ENCODE measurements at regions not wholly inside any gene's neighbourhood (a gene's known extent, or its start where the extent isn't known, plus 50 kb on each side); places are given as distances from the start of the nearest gene placed in this dataset.
"Not testable (repeated sequence)": the region's sequence is repeated elsewhere in the genome, so short reads cannot be mapped to it uniquely, and the experiment has no call there.

DNA sequence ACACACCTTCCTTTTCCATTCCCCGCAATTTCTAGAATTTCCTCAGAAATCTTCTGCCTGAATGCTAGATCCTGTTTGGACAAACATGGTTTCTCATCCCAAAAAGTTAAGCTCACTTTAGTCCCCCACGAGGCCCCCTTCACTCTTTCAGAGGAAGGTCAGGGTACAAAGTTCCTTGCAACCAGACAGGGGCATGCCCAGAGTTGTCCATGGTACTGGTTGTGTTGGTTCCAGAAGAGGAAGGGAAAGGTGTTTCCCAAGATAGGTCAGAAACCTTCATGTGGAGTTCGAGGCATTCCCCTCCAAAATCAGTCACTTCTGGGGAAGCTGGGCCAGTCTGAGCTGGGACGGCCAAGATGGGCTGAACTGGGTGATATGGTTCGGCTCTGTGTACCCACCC lies 167.6 kb upstream of the MAFB start:
- no peak for DNase-seq (ENCODE audit: low spot score)

DNA sequence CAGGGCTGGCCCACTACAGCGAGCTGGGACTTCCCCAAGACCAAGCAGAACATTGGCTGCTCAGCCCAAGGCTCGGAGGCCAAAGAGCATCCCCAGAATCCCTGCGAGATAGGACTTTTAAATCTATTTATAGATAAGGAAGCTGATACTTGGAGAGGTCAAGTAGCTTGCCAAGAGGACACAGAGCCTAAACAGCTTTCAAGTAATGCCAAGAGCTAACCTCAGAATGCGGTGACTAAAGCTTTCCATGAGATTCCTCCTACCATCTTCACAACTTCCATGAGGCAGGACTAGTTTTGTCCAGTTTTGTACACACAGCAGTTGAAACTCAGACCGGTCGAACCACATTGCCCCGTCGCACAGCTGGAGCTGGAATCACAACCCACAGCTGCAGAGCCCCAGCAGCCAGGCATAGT lies 168.1 kb upstream of the TOP1 start:
- peak; percentile 69 for DNase-seq (ENCODE audit: low spot score)

DNA sequence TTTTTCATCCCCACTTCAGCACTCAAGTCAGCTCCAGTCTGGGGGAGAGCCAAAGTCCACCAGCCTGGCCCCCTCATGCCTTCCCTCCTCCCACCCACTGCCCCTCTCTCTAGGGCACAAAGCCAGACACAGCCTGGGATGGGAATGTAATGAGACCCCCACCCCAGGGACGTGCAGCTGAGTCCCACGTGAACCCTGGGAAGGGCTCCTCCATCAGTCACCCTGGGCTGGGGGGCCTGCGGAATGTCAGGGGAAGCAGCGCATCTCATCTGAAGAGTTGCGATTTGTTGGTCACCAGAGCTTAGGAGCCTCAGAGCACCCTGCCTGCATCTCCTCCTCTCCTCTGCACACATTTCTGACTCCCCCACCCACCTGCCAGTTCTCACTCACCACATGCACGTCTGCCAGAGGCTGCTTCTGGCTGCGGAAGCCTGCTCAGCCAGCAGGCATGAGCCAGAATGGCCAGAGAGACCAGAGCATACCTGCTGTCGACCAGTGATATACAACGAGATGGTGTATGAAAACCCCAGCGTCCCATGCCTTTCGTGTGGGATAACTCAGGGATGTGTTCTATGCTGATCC lies 167.1 kb upstream of the TOP1 start:
- no peak for DNase-seq (ENCODE audit: low spot score)

DNA sequence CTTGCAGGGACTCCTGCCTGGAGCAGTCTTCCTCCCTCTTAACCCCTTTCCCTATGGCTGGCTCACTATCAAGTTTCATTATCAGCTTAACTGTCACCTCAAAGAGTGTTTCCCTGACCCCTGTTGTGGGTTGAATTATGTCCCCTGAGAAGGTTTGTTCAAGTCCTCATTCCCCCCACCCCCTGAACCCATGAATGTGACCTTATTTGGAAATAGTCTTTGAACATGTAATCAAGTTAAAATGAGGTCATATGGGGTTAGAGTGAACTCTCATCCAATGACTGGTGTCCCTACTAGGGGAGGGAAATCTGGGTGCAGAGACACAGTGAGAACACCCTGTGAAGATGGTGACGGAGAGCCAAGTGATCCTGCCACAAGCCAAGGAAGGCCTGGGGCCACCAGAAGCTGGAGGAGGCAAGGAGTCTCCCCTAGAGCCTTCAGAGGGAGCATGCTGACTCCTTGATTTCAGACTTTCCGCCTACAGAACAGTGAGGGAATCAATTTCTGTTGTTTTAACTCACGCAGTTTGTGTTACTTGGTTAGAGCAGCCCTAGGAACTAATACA lies 165.2 kb upstream of the TOP1 start:
- no peak for DNase-seq (ENCODE audit: low spot score)

- no peak for DNase-seq (ENCODE audit: low spot score)
Observed at GRCh38 chr20:40864470-40864869, 164.2 kb upstream of the TOP1 start.

- DNase-seq (ENCODE audit: low spot score), result no peak
Observed at GRCh38 chr20:40865095-40865494, 163.5 kb upstream of the TOP1 start.

DNA sequence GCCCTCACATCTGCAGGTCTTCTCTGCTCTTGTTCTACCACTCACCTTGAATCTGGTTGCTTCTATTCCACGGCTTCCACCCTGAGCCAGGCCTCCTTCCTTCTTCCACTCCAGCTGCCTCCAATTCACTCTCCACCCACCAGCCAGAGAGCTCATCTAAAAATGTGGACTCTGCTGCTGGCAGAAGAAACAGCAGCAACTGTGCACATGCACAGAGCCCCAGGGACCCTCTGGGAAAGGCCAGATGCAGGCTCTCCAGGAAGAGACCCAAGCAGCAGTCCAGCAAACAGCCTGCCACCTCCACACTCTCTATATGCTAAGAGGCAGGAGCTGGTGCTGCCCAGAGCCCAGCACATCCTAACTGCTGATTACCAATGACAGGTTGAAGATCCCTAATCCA lies 162.6 kb upstream of the TOP1 start:
- DNase-seq (ENCODE audit: low spot score), result no peak

- DNase-seq (ENCODE audit: low spot score), result no peak
Observed at GRCh38 chr20:40868551-40869217, 159.9 kb upstream of the TOP1 start.

- DNase-seq (ENCODE audit: low spot score), result no peak
Observed at GRCh38 chr20:40869218-40870147, 159.1 kb upstream of the TOP1 start.

- DNase-seq (ENCODE audit: low spot score), result no peak
Observed at GRCh38 chr20:40875116-40876085, 153.2 kb upstream of the TOP1 start.

DNA sequence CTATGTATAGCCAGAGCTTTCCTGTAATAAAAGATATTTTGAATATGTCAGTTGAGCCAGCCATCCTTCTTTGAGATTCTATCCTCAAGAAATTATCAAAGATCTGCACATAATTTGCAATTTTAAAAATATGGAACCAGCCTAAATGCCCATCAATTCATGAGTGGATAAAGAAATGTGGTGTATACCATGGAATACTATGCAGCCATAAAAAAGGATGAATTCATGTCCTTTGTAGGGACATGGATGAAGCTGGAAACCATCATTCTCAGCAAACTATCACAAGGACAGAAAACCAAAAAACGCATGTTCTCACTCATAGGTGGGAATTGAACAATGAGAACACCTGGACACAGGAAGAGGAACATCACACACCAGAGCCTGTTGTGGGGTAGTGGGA lies 150.5 kb upstream of the TOP1 start:
- not testable (repeated sequence) for DNase-seq (ENCODE audit: low spot score)

- no peak for DNase-seq (ENCODE audit: low spot score)
Observed at GRCh38 chr20:40880063-40880728, 148.4 kb upstream of the TOP1 start.

DNA sequence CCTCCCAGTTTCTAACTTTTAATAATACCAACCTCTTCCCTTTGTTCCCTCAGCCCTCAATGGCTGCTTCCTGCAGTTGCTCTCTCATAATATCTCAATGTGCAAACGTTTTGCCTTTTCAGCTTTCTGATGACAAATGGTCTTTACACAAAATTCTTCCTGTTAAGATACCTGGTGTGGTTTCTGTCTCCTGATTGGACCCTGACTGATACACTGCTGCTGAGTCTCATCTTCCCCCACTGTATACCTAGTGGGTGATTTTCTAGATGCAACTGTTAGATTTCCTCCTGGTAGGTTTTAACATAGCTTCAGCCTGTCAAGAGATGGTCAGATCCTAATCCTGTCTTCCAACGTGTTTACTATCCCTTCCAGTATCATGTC lies 147.9 kb upstream of the TOP1 start:
- DNase-seq (ENCODE audit: low spot score), result no peak

GRCh38 chr20:40882152-40882551 lies 146.5 kb upstream of the TOP1 start:
- no peak for DNase-seq (ENCODE audit: low spot score)

GRCh38 chr20:40883097-40883496 lies 145.5 kb upstream of the TOP1 start:
- DNase-seq (ENCODE audit: low spot score), result peak; percentile 27

- DNase-seq (ENCODE audit: low spot score), result peak; percentile 46
Observed at GRCh38 chr20:40887105-40887504, 141.5 kb upstream of the TOP1 start.

DNA sequence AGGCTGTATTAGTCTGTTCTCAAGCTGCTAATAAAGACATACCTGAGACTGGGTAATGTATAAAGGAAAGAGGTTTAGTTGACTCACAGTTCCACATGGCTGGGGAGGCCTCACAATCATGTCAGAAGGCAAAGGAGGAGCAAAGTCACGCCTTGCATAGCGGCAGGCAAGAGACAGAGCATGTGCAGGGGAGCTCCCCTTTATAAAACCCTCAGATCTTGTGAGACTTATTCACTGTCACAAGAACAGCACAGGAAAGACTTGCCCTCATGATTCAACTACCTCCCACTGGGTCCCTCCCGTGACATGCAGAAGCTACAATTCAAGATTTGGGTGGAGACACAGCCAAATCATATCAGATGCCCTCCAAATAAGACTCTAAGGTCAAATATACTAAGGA lies 139.4 kb upstream of the TOP1 start:
- DNase-seq (ENCODE audit: low spot score), result not testable (repeated sequence)

DNA sequence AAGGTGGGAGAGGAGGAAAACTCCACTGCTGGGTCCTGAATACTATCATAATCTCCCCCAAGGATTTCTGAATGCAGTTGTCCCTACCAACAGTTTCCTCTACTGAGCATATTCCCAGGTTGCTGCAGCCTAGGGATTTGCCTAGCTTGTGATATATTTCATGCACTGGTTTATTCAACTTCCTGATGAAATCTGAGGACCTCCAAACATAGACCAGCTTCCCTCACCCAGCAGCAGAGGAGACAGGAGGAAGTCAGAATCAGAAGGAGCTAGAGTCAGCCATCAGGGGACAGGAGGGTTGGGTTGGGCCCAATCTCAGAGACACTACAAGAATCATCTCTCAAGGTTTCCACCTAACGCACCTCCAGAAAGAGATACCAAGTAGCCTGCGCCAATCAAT lies 138.4 kb upstream of the TOP1 start:
- DNase-seq (ENCODE audit: low spot score), result no peak

DNA sequence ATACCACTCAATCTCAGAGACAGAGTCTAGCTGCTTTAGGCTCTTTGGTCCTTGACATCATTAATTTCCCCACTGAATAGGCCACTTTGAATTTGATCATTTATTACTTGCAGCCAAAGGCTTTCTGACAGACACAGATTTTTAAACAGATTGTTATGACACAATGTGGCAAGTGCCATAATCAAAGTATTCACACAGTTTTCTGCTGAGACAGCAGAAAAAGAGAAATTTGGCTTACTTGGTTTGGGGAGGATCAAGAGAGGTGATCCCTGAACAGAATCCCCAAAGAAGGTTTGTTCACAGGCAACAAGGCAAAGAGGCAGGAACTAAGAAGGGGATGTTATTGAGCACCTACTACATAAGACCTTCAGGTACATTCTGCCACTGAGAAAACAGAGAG lies 138.0 kb upstream of the TOP1 start:
- no peak for DNase-seq (ENCODE audit: low spot score)

DNA sequence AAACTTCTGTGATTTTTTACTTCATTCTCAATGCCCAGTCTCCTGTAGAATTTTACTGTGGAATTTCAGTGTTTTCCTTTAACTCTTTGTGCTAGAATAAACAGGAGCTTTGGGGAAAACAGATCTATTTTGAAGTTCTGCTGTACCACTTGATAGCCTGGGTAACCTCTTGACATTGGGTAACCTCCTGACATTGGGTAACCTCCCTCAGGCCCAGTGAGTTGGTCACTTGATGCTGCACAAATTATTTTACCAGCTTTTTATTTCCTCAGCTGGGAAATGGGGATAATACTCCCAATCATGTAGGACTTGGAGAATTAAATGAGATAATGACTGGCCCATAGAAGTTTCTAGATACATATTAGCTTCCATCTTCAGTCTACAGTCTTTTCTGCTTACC lies 137.3 kb upstream of the TOP1 start:
- no peak for DNase-seq (ENCODE audit: low spot score)

DNA sequence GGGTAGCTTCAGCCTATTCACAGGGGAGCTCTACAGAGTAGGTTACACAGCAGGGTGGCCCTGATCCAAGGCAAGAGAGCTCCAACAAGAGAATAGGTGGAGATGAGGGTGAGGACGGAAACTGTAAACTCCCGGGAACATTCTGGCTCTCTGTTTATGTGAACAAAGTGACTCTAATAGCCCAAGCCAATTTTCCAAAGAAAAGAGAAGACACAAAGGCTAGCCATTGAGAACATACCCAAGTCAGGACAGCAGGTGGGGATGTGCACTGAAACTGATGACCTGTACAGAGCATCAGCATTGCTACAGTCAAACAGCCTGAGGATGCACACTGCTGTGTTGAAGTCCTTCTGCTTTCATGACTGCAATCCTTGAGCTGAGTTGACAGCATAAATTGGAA lies 136.0 kb upstream of the TOP1 start:
- DNase-seq (ENCODE audit: low spot score), result peak; percentile 33
